HCT116 (cell line): ENCODE measurements at regions not wholly inside any gene's neighbourhood (a gene's known extent, or its start where the extent isn't known, plus 50 kb on each side); places are given as distances from the start of the nearest gene placed in this dataset.

ENCODE experiments used
- EZH2 ChIP-seq: fragments of 200-600 bp; sonication (generic); IDR thresholded peaks from 2 replicates; pipeline ENCODE4 v1.6.1; 2017; ENCODE audit warnings: antibody characterized with exemption, mixed run types
- POLR2A ChIP-seq: IDR thresholded peaks from 2 replicates; pipeline ENCODE4 v1.7.0; 2011; ENCODE audit warnings: borderline replicate concordance; ENCODE audit not compliant: insufficient read depth, insufficient read length; ENCODE audit errors: extremely low read depth
- TF ChIP-seq, protein P1 (sequence below), 3 experiments: fragments of 200-600 bp in 1 of 3; sonication (generic) in 1 of 3; IDR thresholded peaks in 2 of 3; conservative IDR thresholded peaks in 1 of 3; 2 replicates each; pipeline ENCODE4 v1.5.1; 2012 to 2017; ENCODE audit warnings: low read depth in 2 of 3, low read length in 2 of 3, antibody characterized with exemption in 1 of 3, borderline replicate concordance in 1 of 3, control low read depth in 1 of 3, mild to moderate bottlenecking in 1 of 3, mixed read lengths in 1 of 3, mixed run types in 1 of 3, moderate library complexity in 1 of 3; ENCODE audit not compliant: insufficient read depth in 1 of 3
- TF ChIP-seq, protein P2 (sequence below): IDR thresholded peaks from 2 replicates; pipeline ENCODE4 v1.6.1; 2012; ENCODE audit warnings: low read depth

DNA sequence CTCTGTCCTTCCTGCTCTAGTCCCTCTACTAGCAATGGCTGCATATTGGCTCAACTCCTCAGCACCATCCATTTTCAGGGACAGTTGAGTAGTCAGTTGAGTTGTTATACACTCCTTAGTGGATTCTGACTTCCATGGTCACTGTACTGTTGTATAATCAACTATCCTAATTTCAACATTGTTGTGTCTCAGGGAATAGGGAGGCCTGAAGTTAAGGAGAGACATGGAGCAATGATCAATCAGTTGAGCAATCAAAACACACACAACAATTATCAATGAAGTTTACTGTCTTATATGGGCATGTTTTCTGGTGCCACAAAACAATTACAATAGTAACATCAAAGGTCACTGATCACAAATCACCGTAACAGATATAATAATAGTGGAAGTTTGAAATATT is 255.9 kb downstream of the KCNC2 start:
- TF ChIP-seq, protein P1, sequence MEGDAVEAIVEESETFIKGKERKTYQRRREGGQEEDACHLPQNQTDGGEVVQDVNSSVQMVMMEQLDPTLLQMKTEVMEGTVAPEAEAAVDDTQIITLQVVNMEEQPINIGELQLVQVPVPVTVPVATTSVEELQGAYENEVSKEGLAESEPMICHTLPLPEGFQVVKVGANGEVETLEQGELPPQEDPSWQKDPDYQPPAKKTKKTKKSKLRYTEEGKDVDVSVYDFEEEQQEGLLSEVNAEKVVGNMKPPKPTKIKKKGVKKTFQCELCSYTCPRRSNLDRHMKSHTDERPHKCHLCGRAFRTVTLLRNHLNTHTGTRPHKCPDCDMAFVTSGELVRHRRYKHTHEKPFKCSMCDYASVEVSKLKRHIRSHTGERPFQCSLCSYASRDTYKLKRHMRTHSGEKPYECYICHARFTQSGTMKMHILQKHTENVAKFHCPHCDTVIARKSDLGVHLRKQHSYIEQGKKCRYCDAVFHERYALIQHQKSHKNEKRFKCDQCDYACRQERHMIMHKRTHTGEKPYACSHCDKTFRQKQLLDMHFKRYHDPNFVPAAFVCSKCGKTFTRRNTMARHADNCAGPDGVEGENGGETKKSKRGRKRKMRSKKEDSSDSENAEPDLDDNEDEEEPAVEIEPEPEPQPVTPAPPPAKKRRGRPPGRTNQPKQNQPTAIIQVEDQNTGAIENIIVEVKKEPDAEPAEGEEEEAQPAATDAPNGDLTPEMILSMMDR (IDR thresholded peaks at IDR 0.05 in 2 of 3, conservative IDR thresholded peaks at IDR 0.05 in 1 of 3; ENCODE audit: borderline replicate concordance in 1 of 3, insufficient read depth in 1 of 3, low read depth in 2 of 3, low read length in 2 of 3) = no peak
- TF ChIP-seq POLR2A (no peak), EZH2 (no peak)
- TF ChIP-seq, protein P2, sequence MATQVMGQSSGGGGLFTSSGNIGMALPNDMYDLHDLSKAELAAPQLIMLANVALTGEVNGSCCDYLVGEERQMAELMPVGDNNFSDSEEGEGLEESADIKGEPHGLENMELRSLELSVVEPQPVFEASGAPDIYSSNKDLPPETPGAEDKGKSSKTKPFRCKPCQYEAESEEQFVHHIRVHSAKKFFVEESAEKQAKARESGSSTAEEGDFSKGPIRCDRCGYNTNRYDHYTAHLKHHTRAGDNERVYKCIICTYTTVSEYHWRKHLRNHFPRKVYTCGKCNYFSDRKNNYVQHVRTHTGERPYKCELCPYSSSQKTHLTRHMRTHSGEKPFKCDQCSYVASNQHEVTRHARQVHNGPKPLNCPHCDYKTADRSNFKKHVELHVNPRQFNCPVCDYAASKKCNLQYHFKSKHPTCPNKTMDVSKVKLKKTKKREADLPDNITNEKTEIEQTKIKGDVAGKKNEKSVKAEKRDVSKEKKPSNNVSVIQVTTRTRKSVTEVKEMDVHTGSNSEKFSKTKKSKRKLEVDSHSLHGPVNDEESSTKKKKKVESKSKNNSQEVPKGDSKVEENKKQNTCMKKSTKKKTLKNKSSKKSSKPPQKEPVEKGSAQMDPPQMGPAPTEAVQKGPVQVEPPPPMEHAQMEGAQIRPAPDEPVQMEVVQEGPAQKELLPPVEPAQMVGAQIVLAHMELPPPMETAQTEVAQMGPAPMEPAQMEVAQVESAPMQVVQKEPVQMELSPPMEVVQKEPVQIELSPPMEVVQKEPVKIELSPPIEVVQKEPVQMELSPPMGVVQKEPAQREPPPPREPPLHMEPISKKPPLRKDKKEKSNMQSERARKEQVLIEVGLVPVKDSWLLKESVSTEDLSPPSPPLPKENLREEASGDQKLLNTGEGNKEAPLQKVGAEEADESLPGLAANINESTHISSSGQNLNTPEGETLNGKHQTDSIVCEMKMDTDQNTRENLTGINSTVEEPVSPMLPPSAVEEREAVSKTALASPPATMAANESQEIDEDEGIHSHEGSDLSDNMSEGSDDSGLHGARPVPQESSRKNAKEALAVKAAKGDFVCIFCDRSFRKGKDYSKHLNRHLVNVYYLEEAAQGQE = no peak
